ENCODE measurements at regions not wholly inside any gene's neighbourhood (a gene's known extent, or its start where the extent isn't known, plus 50 kb on each side); places are given as distances from the start of the nearest gene placed in this dataset.
"Not testable (repeated sequence)": the region's sequence is repeated elsewhere in the genome, so short reads cannot be mapped to it uniquely, and the experiment has no call there.

GRCh38 chr12:47407463-47408129 lies 298.2 kb downstream of the RPAP3 start:
- no peak overlapping the region for H3K9ac ChIP-seq (ENCODE audit: low read depth, low read length)
- H3K27me3 ChIP-seq (ENCODE audit: insufficient read depth, low read length) = no peaks in the 10 kb centered on the region
- H3K27ac ChIP-seq (ENCODE audit: low read length) = no peak overlapping the region
- no peaks in the 10 kb centered on the region for H3K4me1 ChIP-seq (ENCODE audit: insufficient read depth, low read length)
- no peaks in the 10 kb centered on the region for H3K9me3 ChIP-seq (ENCODE audit: insufficient read depth, low read depth, low read length)
- no peak overlapping the region for H3K4me3 ChIP-seq (ENCODE audit: low read length)
- no peaks in the 10 kb centered on the region for H3K36me3 ChIP-seq (ENCODE audit: insufficient read depth, low read depth, low read length)

DNA sequence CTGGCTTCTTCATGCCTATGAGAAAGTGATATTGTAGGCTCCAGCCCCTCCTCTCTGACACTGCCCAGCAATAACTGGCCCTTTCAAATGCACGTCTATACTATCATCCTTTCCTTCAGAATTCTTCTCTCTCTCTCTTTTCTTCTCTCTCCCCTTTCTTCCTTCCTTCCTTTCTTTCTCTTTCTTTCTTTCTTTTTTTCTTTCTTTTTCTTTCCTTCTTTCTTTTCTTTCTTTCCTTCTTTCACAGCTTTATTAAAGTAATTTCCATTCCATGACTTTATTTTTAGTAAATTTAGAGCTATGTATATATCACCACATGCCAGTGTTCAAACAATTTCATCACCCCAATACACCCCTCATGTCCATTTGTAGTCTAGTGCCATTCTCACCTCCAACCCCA lies 302.1 kb downstream of the RPAP3 start:
- H3K4me1 ChIP-seq (ENCODE audit: insufficient read depth, low read length) = no peaks in the 10 kb centered on the region
- H3K9ac ChIP-seq (ENCODE audit: low read depth, low read length) = no peak overlapping the region
- H3K4me3 ChIP-seq (ENCODE audit: low read length) = no peak overlapping the region
- no peaks in the 10 kb centered on the region for H3K36me3 ChIP-seq (ENCODE audit: insufficient read depth, low read depth, low read length)
- no peaks in the 10 kb centered on the region for H3K9me3 ChIP-seq (ENCODE audit: insufficient read depth, low read depth, low read length)
- H3K27me3 ChIP-seq (ENCODE audit: insufficient read depth, low read length) = no peaks in the 10 kb centered on the region
- no peak overlapping the region for H3K27ac ChIP-seq (ENCODE audit: low read length)

- not testable (repeated sequence) for H3K4me3 ChIP-seq (ENCODE audit: low read length); H3K9ac ChIP-seq (ENCODE audit: low read depth, low read length); H3K27ac ChIP-seq (ENCODE audit: low read length); H3K27me3 ChIP-seq (ENCODE audit: insufficient read depth, low read length); H3K4me1 ChIP-seq (ENCODE audit: insufficient read depth, low read length); H3K36me3 ChIP-seq (ENCODE audit: insufficient read depth, low read depth, low read length)
- peaks cover 11% of the 10 kb centered on the region; the same call in 1 of the 2 replicates for H3K9me3 ChIP-seq (ENCODE audit: insufficient read depth, low read depth, low read length)
These were observed 304.6 kb downstream of the RPAP3 start for GRCh38 chr12:47401196-47401595.

- Histone ChIP-seq H3K4me3 (ENCODE audit: low read length) (no peak overlapping the region), H3K9ac (ENCODE audit: low read depth, low read length) (no peak overlapping the region), H3K27ac (ENCODE audit: low read length) (no peak overlapping the region), H3K9me3 (ENCODE audit: insufficient read depth, low read depth, low read length) (peaks cover 11% of the 10 kb centered on the region; the same call in 1 of the 2 replicates), H3K27me3 (ENCODE audit: insufficient read depth, low read length) (no peaks in the 10 kb centered on the region), H3K36me3 (ENCODE audit: insufficient read depth, low read depth, low read length) (no peaks in the 10 kb centered on the region), H3K4me1 (ENCODE audit: insufficient read depth, low read length) (no peaks in the 10 kb centered on the region)
These were observed 305.6 kb downstream of the RPAP3 start for GRCh38 chr12:47400266-47400665.

DNA sequence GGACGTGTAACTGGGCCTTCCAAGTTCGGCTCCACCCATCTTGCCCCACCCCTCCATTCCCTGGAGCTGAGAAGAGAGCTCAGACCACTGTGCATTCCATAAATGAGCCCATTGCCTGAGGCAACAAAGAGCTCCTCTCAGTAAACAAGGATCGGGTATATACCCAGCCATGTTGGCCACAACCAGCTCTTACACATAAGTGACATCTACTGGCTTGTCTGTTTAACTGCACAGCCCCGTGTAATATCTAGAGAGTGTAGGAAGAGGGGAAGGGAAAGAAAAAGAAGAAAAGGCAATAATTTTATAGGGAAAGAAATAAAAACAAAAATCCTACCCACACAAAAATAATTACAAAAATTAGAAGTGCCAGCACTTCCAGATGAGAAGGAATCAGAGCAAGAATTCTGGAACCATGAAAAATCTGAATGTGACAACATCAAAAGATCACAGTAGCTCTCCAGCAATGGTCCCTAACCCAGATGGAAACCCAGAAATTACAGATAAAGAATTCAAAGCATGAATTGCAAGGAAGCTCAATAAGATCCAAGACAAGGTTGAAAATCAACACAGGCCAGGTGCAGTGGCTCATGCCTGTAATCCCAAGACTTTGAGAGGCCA lies 308.1 kb downstream of the RPAP3 start:
- Histone ChIP-seq H3K4me1 (ENCODE audit: insufficient read depth, low read length) (no peaks in the 10 kb centered on the region), H3K36me3 (ENCODE audit: insufficient read depth, low read depth, low read length) (no peaks in the 10 kb centered on the region), H3K9ac (ENCODE audit: low read depth, low read length) (no peak overlapping the region), H3K27ac (ENCODE audit: low read length) (no peak overlapping the region), H3K4me3 (ENCODE audit: low read length) (no peak overlapping the region), H3K27me3 (ENCODE audit: insufficient read depth, low read length) (no peaks in the 10 kb centered on the region), H3K9me3 (ENCODE audit: insufficient read depth, low read depth, low read length) (peaks cover 11% of the 10 kb centered on the region; the same call in 1 of the 2 replicates)

- H3K36me3 ChIP-seq (ENCODE audit: insufficient read depth, low read depth, low read length) = no peaks in the 10 kb centered on the region
- H3K27ac ChIP-seq (ENCODE audit: low read length) = no peak overlapping the region
- H3K27me3 ChIP-seq (ENCODE audit: insufficient read depth, low read length) = no peaks in the 10 kb centered on the region
- H3K9ac ChIP-seq (ENCODE audit: low read depth, low read length) = no peak overlapping the region
- no peaks in the 10 kb centered on the region for H3K4me1 ChIP-seq (ENCODE audit: insufficient read depth, low read length)
- H3K9me3 ChIP-seq (ENCODE audit: insufficient read depth, low read depth, low read length) = peaks cover 11% of the 10 kb centered on the region; the same call in 1 of the 2 replicates
- H3K4me3 ChIP-seq (ENCODE audit: low read length) = no peak overlapping the region
These were observed 308.7 kb downstream of the RPAP3 start for GRCh38 chr12:47396902-47397663.

DNA sequence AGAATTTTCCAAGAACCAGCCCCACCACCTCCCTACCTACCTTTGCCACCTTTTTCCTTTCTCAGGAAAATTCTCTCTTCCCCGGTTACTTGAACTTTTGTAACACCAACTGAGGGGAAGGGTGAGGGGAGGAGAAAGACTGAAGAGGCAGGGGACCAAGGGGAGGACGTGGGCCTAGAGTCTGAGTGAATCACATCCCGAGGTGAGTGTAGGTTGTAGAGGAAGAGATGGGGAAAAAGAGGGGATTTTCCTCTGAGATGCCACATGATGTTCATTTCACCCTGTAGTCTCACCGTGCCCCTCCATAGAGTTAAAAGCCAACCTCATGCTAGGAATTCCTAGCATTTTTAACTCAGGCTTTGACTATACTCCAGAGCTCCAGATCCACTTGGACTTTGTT lies 311.8 kb downstream of the RPAP3 start:
- Histone ChIP-seq H3K27ac (ENCODE audit: low read length) (no peak overlapping the region), H3K4me1 (ENCODE audit: insufficient read depth, low read length) (peaks cover 1% of the 10 kb centered on the region; the same call in 1 of the 2 replicates)

GRCh38 chr12:47393403-47393790 lies 312.4 kb downstream of the RPAP3 start:
- peaks cover 4% of the 10 kb centered on the region; the same call in 1 of the 2 replicates for H3K4me1 ChIP-seq (ENCODE audit: insufficient read depth, low read length)
- no peaks in the 10 kb centered on the region for H3K27me3 ChIP-seq (ENCODE audit: insufficient read depth, low read length)
- H3K27ac ChIP-seq (ENCODE audit: low read length) = no peak overlapping the region
- H3K4me3 ChIP-seq (ENCODE audit: low read length) = no peak overlapping the region
- peaks cover 11% of the 10 kb centered on the region; the same call in 1 of the 2 replicates for H3K9me3 ChIP-seq (ENCODE audit: insufficient read depth, low read depth, low read length)
- H3K36me3 ChIP-seq (ENCODE audit: insufficient read depth, low read depth, low read length) = no peaks in the 10 kb centered on the region
- no peak overlapping the region for H3K9ac ChIP-seq (ENCODE audit: low read depth, low read length)

More for the DNA sequence above, 311.8 kb downstream of the RPAP3 start:
- no peaks in the 10 kb centered on the region for H3K27me3 ChIP-seq (ENCODE audit: insufficient read depth, low read length)
- no peaks in the 10 kb centered on the region for H3K36me3 ChIP-seq (ENCODE audit: insufficient read depth, low read depth, low read length)
- H3K9me3 ChIP-seq (ENCODE audit: insufficient read depth, low read depth, low read length) = peaks cover 11% of the 10 kb centered on the region; the same call in 1 of the 2 replicates
- no peak overlapping the region for H3K9ac ChIP-seq (ENCODE audit: low read depth, low read length)
- no peak overlapping the region for H3K4me3 ChIP-seq (ENCODE audit: low read length)

DNA sequence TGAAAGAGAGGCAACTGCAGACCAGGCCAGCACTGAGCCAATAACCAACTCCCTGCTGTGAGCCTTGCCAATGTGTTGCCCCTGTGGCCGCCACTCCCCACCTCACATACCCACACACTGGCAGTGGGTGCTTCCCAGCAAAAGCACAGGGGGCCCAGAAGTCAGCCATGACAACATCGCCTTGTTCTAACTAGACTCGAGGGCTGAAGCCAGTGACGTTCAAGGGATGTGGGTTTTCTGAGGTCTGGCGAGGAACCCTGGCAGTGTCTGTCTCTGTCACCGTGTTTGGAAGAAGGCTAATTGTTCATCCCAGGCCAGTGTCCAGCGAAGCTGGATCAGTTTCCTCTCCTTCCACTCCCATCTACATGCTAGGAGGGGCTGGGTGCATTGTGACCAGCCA lies 311.8 kb upstream of the AMIGO2 start:
- Histone ChIP-seq H3K9me3 (ENCODE audit: insufficient read depth, low read depth, low read length) (no peaks in the 10 kb centered on the region; the same call in 1 of the 2 replicates), H3K36me3 (ENCODE audit: insufficient read depth, low read depth, low read length) (no peaks in the 10 kb centered on the region), H3K4me3 (ENCODE audit: low read length) (no peak overlapping the region), H3K9ac (ENCODE audit: low read depth, low read length) (no peak overlapping the region), H3K4me1 (ENCODE audit: insufficient read depth, low read length) (peaks cover 4% of the 10 kb centered on the region; the same call in 1 of the 2 replicates), H3K27me3 (ENCODE audit: insufficient read depth, low read length) (no peaks in the 10 kb centered on the region), H3K27ac (ENCODE audit: low read length) (no peak overlapping the region)

- H3K27me3 ChIP-seq (ENCODE audit: insufficient read depth, low read length) = no peaks in the 10 kb centered on the region
- no peak overlapping the region for H3K4me3 ChIP-seq (ENCODE audit: low read length)
- H3K27ac ChIP-seq (ENCODE audit: low read length) = no peak overlapping the region
- H3K36me3 ChIP-seq (ENCODE audit: insufficient read depth, low read depth, low read length) = no peaks in the 10 kb centered on the region
- no peaks in the 10 kb centered on the region for H3K9me3 ChIP-seq (ENCODE audit: insufficient read depth, low read depth, low read length)
- peaks cover 13% of the 10 kb centered on the region; the same call in 1 of the 2 replicates for H3K4me1 ChIP-seq (ENCODE audit: insufficient read depth, low read length)
- no peak overlapping the region for H3K9ac ChIP-seq (ENCODE audit: low read depth, low read length)
These were observed 309.0 kb upstream of the AMIGO2 start for GRCh38 chr12:47388712-47389111.

DNA sequence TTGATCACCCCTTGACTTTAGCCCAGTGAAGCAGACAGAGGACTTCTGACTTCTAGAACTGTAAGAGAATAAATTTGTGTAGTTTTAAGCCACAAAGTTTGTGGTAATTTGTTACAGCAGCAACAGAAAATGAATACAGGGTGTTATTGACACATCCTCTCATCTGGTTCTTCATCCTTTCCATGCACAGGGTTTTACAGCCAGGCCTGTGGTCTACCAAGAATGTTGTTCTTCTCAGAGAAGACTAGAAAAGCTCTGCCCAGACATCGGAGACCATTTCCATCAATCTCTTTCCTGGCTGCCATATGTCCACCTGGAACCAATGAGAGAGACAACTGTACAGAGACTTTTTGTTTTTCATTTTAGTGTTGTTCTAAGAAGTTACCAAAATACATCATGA lies 308.2 kb upstream of the AMIGO2 start:
- no peak overlapping the region for H3K4me3 ChIP-seq (ENCODE audit: low read length)
- no peak overlapping the region for H3K9ac ChIP-seq (ENCODE audit: low read depth, low read length)
- no peaks in the 10 kb centered on the region for H3K9me3 ChIP-seq (ENCODE audit: insufficient read depth, low read depth, low read length)
- H3K36me3 ChIP-seq (ENCODE audit: insufficient read depth, low read depth, low read length) = no peaks in the 10 kb centered on the region
- H3K27ac ChIP-seq (ENCODE audit: low read length) = no peak overlapping the region
- H3K27me3 ChIP-seq (ENCODE audit: insufficient read depth, low read length) = no peaks in the 10 kb centered on the region
- peaks cover 13% of the 10 kb centered on the region; the same call in 1 of the 2 replicates for H3K4me1 ChIP-seq (ENCODE audit: insufficient read depth, low read length)
